ENCODE measurements at regions not wholly inside any gene's neighbourhood (a gene's known extent, or its start where the extent isn't known, plus 50 kb on each side); places are given as distances from the start of the nearest gene placed in this dataset.
"Not testable (repeated sequence)": the region's sequence is repeated elsewhere in the genome, so short reads cannot be mapped to it uniquely, and the experiment has no call there.

DNA sequence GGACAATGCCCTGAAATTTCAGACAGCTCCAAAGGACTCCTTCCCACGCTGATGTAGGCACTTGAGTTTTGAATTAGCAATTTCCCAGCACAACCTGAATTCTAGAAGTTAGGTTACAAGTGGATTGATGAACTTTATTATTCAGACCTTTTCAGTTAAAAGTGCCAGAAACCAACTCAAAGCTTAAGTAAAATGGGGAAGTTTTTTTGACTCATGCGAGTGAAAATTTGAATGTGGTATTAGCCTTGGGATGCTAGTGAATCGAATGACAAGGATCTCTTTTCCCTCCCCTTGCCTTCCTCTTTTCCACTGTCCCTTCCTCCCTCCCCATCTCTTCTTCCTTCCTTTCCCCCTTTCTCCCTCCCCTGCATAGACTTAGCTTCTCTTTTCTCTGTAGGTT is 295.1 kb upstream of the PROK2 start:
- Histone ChIP-seq H2AFZ (ENCODE audit: low read depth) (no peak overlapping the region), H3K36me3 (ENCODE audit: insufficient read depth) (no peaks in the 10 kb centered on the region), H3K9ac (no peak overlapping the region), H3K4me1 (ENCODE audit: low read depth, poor library complexity, severe bottlenecking) (peaks cover 31% of the 10 kb centered on the region), H3K27me3 (ENCODE audit: insufficient read depth, low read depth) (no peaks in the 10 kb centered on the region), H3K79me2 (ENCODE audit: insufficient read depth, low read depth) (no peaks in the 10 kb centered on the region), H3K4me3 (IDR thresholded peaks at IDR 0.05; ENCODE audit: insufficient read depth, low read depth, low read length) (no peak overlapping the region), H3K4me2 (no peak overlapping the region), H4K20me1 (ENCODE audit: insufficient read depth) (no peaks in the 10 kb centered on the region), H3K27ac (no peak overlapping the region)
- TF ChIP-seq, protein P1, sequence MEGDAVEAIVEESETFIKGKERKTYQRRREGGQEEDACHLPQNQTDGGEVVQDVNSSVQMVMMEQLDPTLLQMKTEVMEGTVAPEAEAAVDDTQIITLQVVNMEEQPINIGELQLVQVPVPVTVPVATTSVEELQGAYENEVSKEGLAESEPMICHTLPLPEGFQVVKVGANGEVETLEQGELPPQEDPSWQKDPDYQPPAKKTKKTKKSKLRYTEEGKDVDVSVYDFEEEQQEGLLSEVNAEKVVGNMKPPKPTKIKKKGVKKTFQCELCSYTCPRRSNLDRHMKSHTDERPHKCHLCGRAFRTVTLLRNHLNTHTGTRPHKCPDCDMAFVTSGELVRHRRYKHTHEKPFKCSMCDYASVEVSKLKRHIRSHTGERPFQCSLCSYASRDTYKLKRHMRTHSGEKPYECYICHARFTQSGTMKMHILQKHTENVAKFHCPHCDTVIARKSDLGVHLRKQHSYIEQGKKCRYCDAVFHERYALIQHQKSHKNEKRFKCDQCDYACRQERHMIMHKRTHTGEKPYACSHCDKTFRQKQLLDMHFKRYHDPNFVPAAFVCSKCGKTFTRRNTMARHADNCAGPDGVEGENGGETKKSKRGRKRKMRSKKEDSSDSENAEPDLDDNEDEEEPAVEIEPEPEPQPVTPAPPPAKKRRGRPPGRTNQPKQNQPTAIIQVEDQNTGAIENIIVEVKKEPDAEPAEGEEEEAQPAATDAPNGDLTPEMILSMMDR (conservative IDR thresholded peaks at IDR 0.05; ENCODE audit: low read depth, low read length) = no peak

GRCh38 chr3:72079369-72079872 is 294.5 kb upstream of the PROK2 start:
- Histone ChIP-seq H3K36me3 (ENCODE audit: insufficient read depth) (no peaks in the 10 kb centered on the region), H3K27me3 (ENCODE audit: insufficient read depth, low read depth) (no peaks in the 10 kb centered on the region), H3K4me3 (IDR thresholded peaks at IDR 0.05; ENCODE audit: insufficient read depth, low read depth, low read length) (no peak overlapping the region), H3K9ac (no peak overlapping the region), H3K4me2 (no peak overlapping the region), H3K4me1 (ENCODE audit: low read depth, poor library complexity, severe bottlenecking) (peaks cover 31% of the 10 kb centered on the region), H4K20me1 (ENCODE audit: insufficient read depth) (no peaks in the 10 kb centered on the region), H3K79me2 (ENCODE audit: insufficient read depth, low read depth) (no peaks in the 10 kb centered on the region), H3K27ac (no peak overlapping the region), H2AFZ (ENCODE audit: low read depth) (no peak overlapping the region)
- TF ChIP-seq, protein P1 (conservative IDR thresholded peaks at IDR 0.05; ENCODE audit: low read depth, low read length) = no peak

- Histone ChIP-seq H4K20me1 (ENCODE audit: insufficient read depth) (no peaks in the 10 kb centered on the region), H3K9ac (no peak overlapping the region), H3K27me3 (ENCODE audit: insufficient read depth, low read depth) (no peaks in the 10 kb centered on the region), H3K4me3 (IDR thresholded peaks at IDR 0.05; ENCODE audit: insufficient read depth, low read depth, low read length) (no peak overlapping the region), H3K79me2 (ENCODE audit: insufficient read depth, low read depth) (no peaks in the 10 kb centered on the region), H3K27ac (no peak overlapping the region), H3K4me2 (peak overlapping the region; percentile 36; the same call in 1 of the 2 replicates), H2AFZ (ENCODE audit: low read depth) (no peak overlapping the region), H3K36me3 (ENCODE audit: insufficient read depth) (no peaks in the 10 kb centered on the region), H3K4me1 (ENCODE audit: low read depth, poor library complexity, severe bottlenecking) (peaks cover 31% of the 10 kb centered on the region)
- TF ChIP-seq, protein P1 (conservative IDR thresholded peaks at IDR 0.05; ENCODE audit: low read depth, low read length) = no peak
Measured at GRCh38 chr3:72078676-72079368, 293.9 kb upstream of the PROK2 start.

DNA sequence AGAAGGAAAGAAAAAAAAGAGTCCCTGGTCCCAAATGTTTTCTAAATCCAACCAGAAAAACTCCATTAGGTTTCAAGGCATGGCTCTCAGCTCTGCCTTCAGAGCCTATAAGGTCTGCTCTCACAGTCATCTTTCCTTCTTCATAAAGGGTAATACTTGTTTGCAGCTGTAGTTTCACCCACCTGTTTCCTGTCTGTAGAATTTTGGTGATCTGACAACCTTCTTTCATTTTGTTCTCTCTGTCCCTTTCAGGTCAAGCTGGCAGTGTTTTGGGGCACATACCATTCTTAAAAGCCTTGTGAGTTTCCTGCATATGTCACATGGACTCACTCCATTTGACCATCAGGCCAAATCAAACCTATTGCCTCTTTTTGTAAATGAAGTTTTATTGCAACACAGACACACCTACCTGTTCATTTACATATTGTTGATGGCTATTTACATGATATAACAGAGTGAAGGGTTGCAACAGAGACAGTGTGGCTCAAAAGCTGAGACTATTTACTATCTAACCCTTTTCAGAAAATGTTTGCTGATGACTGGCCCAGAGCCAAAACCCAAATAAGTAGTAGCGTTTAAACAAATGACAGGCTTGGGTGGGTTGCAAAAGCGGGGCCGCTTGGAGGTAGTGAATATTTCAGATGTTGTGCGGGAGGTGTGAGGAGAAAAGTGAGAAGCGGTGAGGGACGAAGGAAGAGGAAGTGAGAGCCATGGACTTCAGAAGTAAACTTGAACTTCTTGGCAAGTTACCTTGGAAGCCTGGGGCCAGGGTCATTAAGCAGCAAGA is 292.7 kb upstream of the PROK2 start:
- Histone ChIP-seq H3K4me3 (IDR thresholded peaks at IDR 0.05; ENCODE audit: insufficient read depth, low read depth, low read length) (no peak overlapping the region), H4K20me1 (ENCODE audit: insufficient read depth) (no peaks in the 10 kb centered on the region), H3K4me2 (peak overlapping the region; percentile 34), H2AFZ (ENCODE audit: low read depth) (no peak overlapping the region), H3K79me2 (ENCODE audit: insufficient read depth, low read depth) (no peaks in the 10 kb centered on the region), H3K27ac (no peak overlapping the region), H3K9ac (no peak overlapping the region), H3K27me3 (ENCODE audit: insufficient read depth, low read depth) (no peaks in the 10 kb centered on the region), H3K4me1 (ENCODE audit: low read depth, poor library complexity, severe bottlenecking) (peaks cover 31% of the 10 kb centered on the region), H3K36me3 (ENCODE audit: insufficient read depth) (no peaks in the 10 kb centered on the region)
- TF ChIP-seq, protein P1 (conservative IDR thresholded peaks at IDR 0.05; ENCODE audit: low read depth, low read length) = no peak

GRCh38 chr3:72075848-72076247 is 290.9 kb upstream of the PROK2 start:
- not testable (repeated sequence) for H3K4me2 ChIP-seq; H3K27me3 ChIP-seq (ENCODE audit: insufficient read depth, low read depth); H3K27ac ChIP-seq; H3K4me3 ChIP-seq (IDR thresholded peaks at IDR 0.05; ENCODE audit: insufficient read depth, low read depth, low read length); H3K79me2 ChIP-seq (ENCODE audit: insufficient read depth, low read depth); H2AFZ ChIP-seq (ENCODE audit: low read depth); H3K9ac ChIP-seq; H4K20me1 ChIP-seq (ENCODE audit: insufficient read depth); H3K36me3 ChIP-seq (ENCODE audit: insufficient read depth)
- H3K4me1 ChIP-seq (ENCODE audit: low read depth, poor library complexity, severe bottlenecking) = peaks cover 31% of the 10 kb centered on the region
